GM21786 (cell line): ENCODE measurements at regions not wholly inside any gene's neighbourhood (a gene's known extent, or its start where the extent isn't known, plus 50 kb on each side); places are given as distances from the start of the nearest gene placed in this dataset.
A peak's percentile ranks its signal among the peaks of the same experiment; 100 is the strongest.

Experiments used
- ATAC-seq: cut with Tn5 transposase; IDR thresholded peaks from one replicate; pipeline ENCODE4 v1.9.1; 2021; ENCODE audit not compliant: unreplicated experiment

GRCh38 chr5:33237471-33237870 is 203.3 kb upstream of the TARS1 start:
- ATAC-seq = no peak

GRCh38 chr5:33238826-33239695 is 201.7 kb upstream of the TARS1 start:
- ATAC-seq = no peak

- no peak for ATAC-seq
Measured at GRCh38 chr5:33240558-33240957, 200.2 kb upstream of the TARS1 start.

DNA sequence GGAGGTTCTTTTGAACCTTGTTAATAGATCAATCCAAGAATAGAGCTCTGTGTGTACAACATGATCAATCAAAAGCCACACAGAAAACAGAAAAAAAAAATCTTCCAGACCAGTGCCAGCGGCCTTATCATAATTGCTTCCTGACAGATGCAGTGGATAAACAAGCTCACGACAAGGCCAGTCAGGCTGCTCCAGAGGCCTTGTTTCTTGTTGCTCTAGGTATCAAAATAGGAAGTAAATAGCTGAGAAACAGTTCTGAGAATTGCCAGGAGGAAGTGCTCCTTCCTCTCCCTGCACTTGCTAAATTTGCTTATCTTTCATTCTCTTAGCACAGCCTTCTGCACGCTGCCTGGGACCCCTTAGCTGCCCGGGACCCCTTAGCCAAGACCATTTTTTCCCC is 199.0 kb upstream of the TARS1 start:
- peak; percentile 52 for ATAC-seq

GRCh38 chr5:33242277-33242676 is 198.5 kb upstream of the TARS1 start:
- no peak for ATAC-seq

DNA sequence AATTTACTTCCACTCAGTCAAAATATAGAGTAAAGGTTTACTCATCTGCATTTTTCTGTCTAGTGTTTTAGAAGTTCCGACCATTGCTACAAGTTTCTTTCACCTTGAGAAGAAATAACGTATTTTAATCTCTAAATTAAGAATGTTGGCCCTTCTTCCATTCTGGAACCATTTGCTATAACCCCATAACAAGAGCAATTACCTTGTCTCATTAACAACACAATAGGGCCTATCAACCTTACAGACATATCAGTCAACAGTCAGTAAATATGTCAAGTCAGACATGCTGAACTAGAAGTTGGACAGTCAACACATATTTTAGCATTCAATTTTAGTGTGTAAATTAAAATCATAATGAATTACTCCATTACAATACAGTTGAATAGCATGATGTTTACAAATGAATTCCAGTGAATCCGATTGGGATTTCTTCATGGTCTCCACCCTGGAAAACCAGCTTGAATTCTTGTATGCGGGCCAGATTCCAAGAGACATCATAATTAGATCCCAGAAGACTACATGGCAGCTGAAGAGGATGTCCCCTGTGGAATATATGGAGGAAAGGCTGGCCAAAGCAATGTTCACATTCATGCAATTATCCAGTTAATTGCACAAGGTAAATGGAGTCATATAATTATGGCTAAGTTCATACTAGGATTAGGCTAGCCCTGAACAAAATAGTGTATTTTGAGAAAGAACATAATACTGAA is 196.2 kb upstream of the TARS1 start:
- ATAC-seq = no peak

GRCh38 chr5:33254579-33254978 is 186.2 kb upstream of the TARS1 start:
- ATAC-seq = no peak

DNA sequence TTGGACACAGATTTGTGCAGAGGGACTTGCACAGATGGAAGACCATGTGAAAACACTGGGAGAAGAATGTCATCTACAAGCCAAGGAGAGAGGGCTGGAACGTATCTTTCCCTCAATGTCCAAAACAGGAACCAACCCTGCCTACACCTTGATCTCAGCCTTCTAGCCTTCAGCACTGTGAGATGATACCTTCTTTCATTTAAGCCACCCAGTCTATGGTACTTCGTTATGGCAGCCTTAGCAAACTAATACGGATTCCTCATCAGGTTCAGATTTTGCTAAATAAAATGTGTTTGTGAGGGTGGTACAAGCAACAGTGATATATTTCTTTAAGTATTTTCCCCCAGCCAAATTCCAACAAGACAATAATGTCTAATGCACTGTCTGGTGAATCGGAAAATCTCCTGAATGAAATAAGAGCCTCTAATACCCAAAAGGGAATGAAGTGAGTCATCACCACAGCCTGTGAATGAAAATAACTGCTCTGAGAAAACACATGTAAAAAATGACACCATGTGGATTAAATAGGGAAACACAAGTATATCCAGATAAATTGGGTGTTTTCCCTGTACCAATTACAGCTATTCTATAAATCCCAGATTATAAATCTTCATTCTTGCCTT is 182.8 kb upstream of the TARS1 start:
- ATAC-seq = no peak

DNA sequence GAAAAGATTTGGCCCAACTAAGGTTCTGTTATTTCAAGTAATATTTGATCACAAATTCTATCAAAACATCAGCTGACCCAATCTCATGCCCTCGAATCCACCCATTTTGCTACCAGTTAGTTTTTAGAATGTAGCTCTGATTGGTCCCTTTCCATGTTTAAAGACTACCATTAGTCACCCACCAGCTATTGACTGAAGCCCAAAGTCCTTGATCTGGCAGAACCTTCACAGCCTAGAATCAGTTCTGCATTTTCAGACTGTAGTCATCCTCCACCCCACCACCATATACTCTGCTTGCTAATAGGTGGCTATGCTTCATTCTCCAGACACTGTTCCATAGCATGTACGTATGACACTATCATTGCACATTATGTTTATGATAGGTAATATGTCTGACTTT is 182.2 kb upstream of the TARS1 start:
- ATAC-seq = no peak

- ATAC-seq = no peak
Measured at GRCh38 chr5:33260098-33260497, 180.7 kb upstream of the TARS1 start.

DNA sequence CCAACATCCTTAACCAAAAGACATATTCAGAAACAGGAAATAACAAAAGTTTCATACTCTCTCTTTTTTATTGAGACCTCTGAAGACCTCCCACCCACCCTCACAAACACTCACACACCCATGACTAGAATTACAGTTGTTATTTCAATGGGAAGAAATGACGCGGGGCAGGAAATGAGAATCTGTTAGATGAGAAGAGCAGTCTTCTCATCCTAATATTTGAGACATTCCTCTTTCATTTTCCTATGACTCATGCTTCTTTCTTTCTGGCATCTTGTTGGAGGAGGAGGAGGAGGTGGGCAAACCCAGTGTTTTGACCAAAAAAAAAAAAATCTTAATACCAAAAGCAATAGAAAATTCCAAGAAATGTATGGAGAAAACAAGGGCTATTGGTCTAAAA is 179.5 kb upstream of the TARS1 start:
- ATAC-seq = no peak

DNA sequence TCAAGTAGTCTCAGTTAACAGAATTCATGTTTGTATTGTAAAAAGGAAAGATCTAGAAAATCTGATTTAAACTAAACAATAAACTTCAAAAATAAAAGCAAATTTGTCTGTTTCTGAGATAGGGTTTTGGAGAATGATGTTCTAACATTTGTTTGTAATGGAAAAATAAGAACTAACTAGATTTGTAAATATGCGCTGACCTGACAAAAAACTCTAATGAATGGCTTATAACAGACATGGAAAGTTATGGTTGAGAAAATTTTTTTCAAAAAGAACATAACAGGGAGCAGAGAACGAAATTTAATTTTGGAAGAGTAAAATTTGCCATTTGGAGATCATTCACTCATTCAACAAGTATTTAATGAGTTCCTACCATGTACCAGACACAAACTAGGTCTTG is 179.0 kb upstream of the TARS1 start:
- ATAC-seq = no peak

DNA sequence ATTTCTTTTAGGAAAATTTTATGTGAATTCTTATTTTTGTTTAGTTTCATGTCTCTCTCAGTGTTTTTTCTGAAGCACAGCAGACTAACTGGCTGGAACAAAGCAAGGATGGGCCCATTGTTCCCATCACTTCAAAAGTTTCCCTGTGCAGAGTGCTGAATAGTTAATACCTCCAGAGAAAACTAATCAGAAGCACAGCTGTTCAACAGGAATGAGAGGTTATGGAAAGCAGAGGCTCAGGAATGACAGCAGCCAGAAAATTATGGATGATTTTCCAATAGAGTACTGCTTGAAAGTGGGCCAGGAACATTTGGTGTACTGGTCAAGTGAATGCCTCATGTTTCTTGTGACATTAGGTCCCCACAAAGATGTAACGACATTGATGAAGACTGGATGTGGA is 173.0 kb upstream of the TARS1 start:
- no peak for ATAC-seq

- no peak for ATAC-seq
Measured at GRCh38 chr5:33268374-33268773, 172.4 kb upstream of the TARS1 start.

- no peak for ATAC-seq
Measured at GRCh38 chr5:33270671-33271070, 170.1 kb upstream of the TARS1 start.

DNA sequence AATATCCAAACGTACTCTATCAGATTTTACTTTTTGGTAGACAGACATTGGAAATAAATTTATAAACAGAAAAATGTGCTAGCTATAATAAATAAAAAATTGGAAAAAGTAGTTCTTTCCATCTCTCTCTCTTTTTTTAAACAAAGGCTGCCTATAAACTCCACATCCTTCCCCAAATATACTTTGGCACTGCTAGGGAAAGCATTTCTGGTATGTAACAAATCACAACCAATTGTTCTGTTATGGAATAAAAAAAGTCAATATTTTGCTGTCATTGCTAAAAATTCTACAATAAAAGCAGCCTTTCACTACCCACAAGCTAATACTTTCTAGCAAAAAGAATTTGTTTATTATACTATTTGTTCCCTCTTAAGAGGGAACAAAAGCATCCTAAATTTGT is 169.2 kb upstream of the TARS1 start:
- no peak for ATAC-seq

- no peak for ATAC-seq
Measured at GRCh38 chr5:33272288-33272687, 168.5 kb upstream of the TARS1 start.

GRCh38 chr5:33273985-33274384 is 166.8 kb upstream of the TARS1 start:
- no peak for ATAC-seq

GRCh38 chr5:33275391-33275790 is 165.4 kb upstream of the TARS1 start:
- ATAC-seq = no peak

DNA sequence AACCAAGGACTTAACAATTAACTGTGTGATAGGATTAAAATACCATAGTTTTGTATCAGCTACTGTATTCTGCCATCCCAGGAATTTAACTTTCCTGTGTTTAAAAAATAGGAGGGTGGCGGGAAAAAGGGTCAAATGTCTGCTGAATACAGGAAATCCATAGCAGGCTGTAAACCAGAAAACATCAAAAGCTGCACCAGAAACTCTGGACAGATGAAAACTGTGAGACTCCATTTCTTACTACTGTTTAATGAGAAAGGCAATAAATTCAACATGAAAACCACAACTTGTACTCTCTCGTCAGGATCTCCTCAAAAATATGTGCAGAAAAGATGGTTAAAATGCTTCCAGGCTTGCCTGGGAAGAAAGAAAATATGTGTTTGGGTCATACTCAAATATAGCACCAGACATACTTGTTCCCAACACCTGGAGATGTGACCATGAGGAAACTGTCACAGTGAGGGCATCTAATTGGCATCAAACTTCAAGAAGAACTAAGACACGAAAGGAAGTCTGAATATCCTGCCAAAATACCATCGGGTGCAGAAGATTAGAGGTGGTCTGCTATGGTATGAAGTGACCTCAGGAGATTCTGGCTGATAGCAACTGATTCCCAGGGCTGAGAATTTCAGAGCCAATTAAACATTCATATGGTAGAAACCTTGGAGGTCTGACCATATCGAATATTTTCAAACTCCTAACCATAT is 164.7 kb upstream of the TARS1 start:
- ATAC-seq = no peak

DNA sequence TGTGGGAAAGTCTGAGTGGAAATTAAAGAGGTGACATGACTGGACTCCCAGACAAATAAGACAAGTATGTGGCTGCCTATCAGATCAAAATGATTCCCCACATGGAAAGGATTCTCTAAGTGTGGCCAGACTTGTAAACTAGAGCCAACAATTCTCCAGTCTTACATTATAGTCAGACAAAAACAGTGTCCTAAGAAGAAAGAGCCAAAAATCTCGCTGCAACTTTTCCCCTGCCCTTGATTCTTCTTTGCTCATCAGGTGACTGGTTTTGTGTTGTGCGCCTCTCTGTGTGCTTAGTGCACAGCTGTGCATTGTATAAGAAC is 164.2 kb upstream of the TARS1 start:
- no peak for ATAC-seq
